Panc1 (cell line): ENCODE measurements at regions not wholly inside any gene's neighbourhood (a gene's known extent, or its start where the extent isn't known, plus 50 kb on each side); places are given as distances from the start of the nearest gene placed in this dataset.

Experiments used
- CTCF ChIP-seq: fragments of 450-650 bp; IDR thresholded peaks from 2 replicates; pipeline ENCODE4 v1.5.1; 2017; ENCODE audit warnings: mild to moderate bottlenecking
- POLR2AphosphoS5 ChIP-seq: IDR thresholded peaks from 2 replicates; pipeline ENCODE4 v1.6.1; 2012; ENCODE audit warnings: mild to moderate bottlenecking, low read depth, low read length, moderate library complexity
- REST ChIP-seq, 2 experiments: IDR thresholded peaks; 2 replicates each; pipeline ENCODE4 v1.6.1; 2011 to 2012; ENCODE audit warnings: low read depth in 2 of 2, control low read depth in 1 of 2, low read length in 1 of 2, mild to moderate bottlenecking in 1 of 2, moderate library complexity in 1 of 2; ENCODE audit not compliant: insufficient read depth in 1 of 2
- TCF7L2 ChIP-seq: IDR thresholded peaks from 2 replicates; pipeline ENCODE4 v1.6.1; 2011; ENCODE audit warnings: mild to moderate bottlenecking, low read depth, low read length, inconsistent platforms

- TF ChIP-seq CTCF: no peak
- no peak for TF ChIP-seq POLR2AphosphoS5
- TF ChIP-seq REST (IDR thresholded peaks at IDR 0.05; ENCODE audit: insufficient read depth in 1 of 2, low read depth in 2 of 2, low read length in 1 of 2): no peak
- TF ChIP-seq TCF7L2: no peak
These were observed 51.6 kb upstream of the MITF start for GRCh38 chr3:69687641-69688040.
